HG02798 (cell line): ENCODE measurements at regions not wholly inside any gene's neighbourhood (a gene's known extent, or its start where the extent isn't known, plus 50 kb on each side); places are given as distances from the start of the nearest gene placed in this dataset.

ENCODE experiments used
- ATAC-seq: cut with Tn5 transposase; IDR thresholded peaks from one replicate; pipeline ENCODE4 v1.9.1; 2021; ENCODE audit warnings: mild to moderate bottlenecking; ENCODE audit not compliant: unreplicated experiment, poor library complexity

DNA sequence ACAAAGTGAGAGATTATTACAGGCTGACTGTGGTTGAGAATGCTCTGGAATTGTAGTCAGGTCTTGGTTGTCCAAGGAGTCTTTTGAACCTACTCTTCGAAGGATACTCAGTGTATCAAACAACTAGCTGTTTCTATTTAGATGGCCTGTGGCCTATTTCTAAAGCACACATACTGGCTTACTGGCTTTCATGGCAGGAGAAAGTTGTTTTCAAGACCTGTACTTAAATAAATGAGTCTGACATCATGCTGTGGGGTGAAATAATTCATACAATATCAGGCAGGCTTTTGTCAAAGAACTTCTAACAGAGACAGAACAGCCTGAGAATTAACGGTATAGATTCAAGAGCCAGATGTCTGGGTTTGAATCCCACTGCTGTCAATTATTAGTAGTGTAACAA, 316.7 kb upstream of the SEMA6D start:
- no peak for ATAC-seq

DNA sequence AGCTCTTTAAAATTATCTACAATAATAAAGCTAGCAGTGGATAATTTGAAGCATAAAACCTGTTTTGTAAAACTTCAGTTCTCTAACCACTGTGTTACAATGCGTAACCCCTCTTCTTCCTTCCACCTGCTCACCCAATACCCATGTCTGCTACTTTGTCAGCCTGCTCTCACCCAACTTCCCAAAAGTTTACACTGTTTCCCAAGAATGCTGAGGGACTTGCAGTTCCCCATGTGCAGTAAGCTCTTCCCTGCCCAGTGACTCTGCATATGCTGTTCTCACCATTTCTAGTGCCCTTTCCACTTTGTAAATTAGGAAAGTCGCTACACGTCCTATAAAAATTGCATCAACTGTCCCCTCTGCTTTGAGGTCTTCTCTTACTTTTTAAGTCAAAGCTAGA, 315.9 kb upstream of the SEMA6D start:
- ATAC-seq = no peak

DNA sequence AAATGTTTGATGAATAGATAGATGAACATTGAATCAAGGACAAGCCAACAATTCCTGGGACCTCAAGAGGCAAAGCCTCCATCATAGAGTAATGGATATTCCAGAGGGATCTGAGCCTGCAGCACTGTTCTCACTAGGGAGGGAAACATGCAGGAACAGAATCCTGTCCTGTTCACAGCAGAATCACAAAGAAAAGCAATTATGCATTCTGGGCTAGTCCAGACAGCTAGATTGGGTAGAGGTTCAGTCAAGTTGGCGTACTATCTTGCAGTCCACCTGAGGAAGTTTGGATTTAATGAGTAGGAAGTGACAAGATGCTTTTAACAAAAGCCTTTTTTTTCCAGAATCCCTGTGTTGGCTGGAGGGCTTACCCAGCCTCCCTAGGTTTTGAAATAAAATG, 314.5 kb upstream of the SEMA6D start:
- no peak for ATAC-seq

DNA sequence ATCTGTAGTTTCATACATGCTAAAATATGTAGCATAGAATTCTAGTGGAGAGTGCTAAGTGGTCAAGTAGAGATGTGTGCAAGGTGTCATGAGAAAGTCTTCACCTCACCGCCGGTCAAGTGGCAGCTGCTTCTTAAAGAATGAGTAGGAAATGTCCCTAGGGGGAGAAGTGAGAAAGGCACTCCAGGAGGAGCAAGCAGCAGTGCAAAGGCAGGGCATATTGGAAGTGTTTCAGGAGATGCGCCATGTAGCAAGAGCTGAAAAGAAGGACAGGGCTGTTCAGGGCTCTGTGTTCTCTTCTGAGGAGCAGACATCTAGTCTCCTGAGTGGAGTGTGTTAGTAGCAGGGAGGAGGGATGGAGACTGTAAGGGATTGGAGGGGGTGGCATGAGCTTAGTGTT, 312.4 kb upstream of the SEMA6D start:
- no peak for ATAC-seq

DNA sequence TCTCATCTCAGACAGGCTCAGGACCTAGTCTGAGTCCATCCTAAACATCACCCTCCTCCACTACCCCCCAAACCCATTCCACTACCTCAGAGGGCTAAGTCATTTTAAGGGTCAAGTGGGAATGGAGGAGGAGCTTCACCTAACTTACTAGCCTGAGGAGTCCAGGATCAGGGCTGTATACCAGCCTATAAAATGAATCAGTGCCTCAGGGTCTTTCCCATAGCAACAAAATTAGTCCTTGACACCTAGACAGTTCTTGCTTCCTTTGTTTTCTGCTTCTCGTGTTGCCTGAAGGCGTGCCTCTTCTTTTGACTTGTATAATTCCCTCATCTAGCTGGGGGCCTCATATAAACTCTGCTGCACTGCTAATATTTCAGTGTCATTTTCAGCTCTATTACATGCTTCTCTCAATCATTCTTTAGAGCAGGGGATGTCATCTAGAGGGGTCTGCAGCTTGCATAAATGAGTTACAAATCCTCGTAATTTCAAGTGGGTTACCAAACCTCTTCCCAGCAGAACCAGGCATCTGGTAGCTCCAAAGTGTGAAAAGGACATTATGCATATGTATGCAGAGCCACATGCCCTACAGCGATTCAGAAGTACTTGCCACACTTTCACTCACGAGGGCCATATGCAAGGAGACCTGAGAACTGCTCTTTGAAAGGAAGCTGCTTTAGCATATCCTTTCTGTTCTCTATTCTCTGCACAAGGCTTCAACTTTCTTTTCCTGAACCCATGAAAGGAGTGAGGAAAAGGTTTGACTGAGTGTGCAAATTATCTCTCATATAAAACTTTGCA, 311.7 kb upstream of the SEMA6D start:
- ATAC-seq = no peak

DNA sequence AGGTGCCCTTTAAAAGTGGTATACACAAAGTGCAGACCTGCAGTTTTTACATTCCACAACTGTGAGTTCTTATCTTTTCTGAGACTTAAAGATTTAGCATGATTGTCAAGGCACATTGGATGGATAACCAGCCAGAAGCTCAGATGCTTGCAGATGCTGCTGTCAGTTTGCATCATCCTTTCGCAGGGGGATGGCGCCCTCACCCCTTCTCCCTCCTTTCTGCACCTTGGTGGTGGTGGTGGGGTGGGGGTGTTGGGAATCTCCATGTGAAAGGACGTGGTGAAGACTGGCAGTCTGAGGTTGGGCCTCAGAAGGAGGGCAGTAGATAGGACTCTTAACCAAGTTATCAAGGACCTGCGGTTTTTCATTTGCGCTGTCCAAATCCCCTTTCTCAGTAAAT, 309.6 kb upstream of the SEMA6D start:
- ATAC-seq = no peak

DNA sequence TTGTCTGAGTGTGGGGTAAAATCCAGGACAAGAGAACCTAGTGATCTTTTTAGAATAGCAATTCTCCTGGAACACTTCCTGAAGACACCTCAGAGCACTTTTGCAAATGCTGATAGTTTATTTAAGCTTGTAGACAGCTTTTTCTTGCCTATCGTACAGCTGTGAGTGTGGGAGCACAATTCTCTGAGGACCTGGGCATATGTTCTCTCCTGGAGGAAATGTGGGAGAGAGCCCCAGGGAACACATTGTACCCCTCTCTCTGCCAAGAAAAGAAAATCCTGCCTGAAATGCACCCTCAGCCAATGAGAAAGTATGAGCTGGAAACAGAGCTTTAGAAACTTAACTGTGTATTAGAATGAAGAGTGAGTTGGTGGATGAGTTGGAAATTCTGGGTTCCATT, 308.3 kb upstream of the SEMA6D start:
- ATAC-seq = no peak

DNA sequence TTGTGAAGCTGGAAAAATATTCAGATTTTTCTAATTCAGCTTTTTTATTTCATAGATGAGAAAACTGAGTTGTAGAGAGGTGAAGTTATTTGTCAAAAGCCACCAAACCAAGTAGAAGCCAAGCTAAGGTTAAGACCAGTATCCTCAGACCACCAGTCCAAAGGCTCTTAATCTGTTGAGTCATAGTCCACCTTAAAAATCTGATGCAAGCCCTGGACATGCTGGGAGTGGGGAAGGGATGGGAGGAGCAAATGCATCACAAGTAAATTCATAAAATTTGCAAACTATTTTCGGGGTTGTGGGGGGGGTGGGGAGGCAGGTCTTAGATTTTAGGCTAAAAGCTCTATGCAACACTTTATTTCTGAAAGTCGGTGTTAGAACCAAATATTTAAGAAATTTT, 307.7 kb upstream of the SEMA6D start:
- no peak for ATAC-seq

DNA sequence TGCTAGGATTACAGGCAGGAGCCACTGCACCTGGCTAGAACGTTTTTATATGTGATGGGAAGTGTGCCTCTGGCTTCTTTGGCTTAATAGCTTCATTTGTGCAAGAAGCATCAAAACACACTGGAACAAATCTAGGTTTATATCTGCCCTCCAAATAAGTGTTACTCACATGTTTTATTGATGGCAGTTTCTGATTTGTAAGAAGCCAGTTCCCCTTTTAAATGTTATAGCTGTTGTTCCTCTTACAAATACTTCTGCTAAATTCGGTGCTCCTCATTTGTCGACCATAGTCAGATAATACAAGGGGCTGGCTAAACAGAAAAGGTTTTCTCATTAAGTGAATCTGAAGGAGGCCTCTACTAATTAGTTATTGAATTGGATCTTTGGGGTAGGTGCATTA, 307.1 kb upstream of the SEMA6D start:
- no peak for ATAC-seq

DNA sequence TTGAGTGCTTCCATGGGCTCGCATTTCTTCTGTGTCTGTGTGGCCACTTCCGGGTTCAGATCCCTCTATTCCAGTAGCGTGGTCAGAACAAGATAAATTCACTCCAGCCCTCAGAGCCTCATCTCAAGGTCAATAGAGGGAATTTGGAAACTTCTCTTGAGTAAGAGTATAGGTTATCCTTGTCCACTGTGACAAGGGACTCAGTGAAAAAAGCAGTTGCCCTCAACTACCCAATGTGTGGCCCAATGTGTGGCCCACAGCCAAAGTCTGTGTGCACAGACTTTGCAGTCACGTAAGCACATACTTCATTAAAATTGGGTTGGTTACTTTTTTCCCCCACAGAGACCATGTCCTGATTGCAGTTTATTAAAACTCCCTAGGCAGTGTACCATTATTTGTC, 305.6 kb upstream of the SEMA6D start:
- no peak for ATAC-seq

DNA sequence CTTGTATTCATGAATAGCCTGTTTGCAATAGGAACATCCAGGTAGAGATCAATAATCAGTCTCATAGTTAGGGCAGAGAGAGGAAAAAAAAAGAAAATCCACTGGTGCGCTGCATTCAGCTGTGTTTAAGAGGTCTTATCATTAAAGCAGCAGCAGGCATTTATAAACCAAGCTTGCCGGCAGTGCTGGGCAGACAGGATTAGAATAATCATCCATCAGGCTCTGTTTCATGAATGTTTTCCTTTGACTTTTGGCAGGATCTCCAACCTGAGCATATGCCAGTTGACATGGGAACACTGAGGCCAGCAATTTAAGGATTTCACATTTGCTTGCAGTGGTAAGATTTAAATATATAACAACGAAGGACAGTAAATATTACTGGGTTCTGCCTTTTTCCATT, 305.2 kb upstream of the SEMA6D start:
- no peak for ATAC-seq

DNA sequence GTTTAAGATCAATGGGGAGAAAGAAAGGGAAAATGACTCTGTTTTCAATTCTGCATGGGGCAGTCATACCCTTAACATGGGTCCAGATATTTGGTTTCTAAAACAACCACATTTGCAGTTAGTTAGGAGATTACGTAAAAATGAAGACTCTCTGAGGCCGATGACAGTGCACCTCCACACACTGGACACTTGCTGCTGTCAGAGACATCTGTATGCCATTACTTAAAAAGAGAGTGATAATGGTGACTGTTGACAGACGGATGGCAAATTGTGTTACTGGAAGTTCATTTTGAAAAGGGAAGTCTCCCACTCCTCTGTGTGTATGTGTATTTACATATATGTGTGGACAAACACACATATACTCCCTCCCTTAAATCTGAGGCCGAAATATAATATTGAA, 304.5 kb upstream of the SEMA6D start:
- ATAC-seq = no peak

DNA sequence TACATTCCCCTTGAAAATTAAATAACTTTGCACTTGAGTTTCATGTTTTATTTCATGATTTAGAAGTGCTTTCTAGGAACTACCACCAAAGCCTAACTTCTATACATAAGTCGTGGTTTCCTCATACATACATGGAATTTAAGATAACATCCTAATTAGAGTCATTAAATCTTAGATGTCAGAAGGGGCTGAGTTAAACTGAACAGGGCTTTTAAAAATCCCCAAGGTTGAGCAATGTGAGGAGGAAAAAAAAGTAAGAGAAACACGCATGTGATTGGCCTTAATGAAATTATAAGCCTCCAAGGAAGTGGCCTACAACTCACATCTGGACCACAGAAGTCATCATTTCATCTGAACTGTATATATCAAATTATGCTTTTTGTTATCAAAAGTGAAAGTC, 303.1 kb upstream of the SEMA6D start:
- no peak for ATAC-seq

DNA sequence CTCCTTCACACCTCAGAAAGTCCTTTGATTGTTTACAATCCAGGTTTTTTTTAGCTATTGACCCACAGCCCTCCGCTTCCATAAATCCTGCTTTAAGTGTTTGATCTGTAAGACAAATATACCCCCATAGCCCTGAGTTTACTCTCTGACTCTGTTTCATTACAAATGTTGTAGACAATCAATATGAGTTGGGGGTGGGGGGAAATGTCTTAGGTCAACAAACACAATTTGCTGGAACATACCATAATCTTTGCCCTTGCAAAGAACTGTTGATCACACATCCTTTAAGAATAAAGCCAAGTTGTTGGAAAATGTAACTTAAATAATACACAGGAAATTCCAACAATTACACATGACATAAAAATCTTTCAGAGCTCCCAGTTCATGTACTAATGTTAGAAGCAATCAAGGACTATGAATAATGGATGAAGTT, 301.8 kb upstream of the SEMA6D start:
- no peak for ATAC-seq

DNA sequence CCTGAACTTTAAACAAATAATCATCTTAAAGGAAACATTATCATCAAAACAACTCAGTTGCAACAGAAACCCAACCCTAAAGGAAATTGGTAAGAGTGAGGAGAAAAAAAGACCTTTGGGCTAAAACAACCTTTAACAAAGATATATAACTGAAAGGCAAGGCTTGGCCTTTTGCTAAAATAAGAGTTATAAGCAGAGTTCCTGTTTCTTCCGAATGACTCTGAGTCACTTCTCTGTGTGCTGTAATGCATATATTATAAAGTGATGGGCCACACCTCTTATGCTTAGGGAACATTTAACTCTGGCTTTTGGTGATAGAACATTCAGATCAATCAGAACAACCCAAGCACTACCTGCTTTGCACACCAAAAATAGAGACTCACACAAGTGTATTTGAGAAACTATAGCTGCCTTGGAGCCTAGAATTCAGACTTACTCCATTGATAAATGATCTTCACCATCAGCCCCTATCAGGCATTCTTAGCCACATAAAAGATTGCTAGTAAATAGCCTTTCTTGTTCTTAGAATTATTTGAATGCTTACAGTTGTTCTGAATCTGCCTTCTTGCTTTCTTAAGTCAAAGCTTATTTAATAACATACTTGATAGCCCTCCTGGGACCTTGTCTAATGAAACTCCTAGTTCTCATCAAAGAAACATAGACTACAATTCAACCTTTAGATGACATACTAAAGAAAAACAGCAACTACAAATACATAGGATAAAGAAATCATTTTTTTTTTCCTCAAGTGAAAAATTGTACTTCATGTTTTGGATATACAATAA, 294.2 kb upstream of the SEMA6D start:
- no peak for ATAC-seq

DNA sequence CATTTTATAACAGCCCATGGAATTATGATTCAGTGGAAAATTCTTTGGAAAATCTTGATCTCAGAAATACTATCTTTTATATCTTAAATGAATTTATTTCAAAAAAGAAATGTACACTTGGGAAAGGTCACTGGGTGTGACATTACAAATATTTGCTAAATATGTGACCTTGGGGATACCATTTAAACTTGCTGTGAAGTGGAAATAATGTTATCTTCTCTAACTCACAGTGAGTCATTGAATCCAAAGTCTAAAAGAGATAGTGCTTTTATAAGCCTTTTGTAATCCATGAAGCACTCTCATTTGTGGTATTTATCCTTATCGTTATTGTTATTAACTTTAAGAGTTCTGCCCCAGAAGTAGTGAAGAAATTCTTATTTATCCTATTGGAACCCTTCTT, 289.8 kb upstream of the SEMA6D start:
- no peak for ATAC-seq

DNA sequence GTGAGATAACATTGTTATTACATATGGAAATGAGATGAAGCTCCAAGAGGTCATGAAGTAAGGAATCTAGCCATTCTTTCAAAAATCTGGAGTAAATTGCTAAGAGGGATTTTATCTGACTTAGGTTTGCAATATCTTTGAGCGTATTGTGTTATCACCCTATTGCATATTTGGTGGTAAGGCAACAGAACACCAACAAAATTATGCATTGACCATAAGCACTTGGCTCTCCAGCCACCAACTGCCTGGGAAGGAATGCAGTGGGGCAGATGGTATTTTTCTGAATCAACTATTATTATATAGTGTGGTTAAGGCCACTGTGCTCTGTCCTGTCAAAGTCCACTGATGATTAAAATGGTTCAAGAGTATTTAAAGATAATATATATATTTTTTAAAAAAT, 287.9 kb upstream of the SEMA6D start:
- no peak for ATAC-seq

DNA sequence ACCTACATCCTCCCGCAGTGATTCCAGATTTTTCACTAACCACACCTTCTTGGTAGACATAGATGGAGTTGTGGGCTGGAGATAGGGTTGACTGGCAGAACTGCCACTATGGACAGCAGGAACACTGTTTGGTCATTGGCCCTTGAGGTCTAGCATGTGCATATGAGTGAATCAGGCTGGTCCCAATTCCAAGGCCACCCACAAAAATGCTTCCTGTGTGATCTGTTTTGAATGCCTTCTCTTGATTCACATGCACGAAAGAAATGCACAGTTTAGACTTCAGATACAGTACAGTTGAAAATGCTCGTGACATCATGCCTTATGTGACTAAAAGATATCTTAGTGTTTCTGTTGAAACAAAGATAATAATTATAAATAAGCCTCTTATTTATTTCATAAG, 285.8 kb upstream of the SEMA6D start:
- no peak for ATAC-seq

DNA sequence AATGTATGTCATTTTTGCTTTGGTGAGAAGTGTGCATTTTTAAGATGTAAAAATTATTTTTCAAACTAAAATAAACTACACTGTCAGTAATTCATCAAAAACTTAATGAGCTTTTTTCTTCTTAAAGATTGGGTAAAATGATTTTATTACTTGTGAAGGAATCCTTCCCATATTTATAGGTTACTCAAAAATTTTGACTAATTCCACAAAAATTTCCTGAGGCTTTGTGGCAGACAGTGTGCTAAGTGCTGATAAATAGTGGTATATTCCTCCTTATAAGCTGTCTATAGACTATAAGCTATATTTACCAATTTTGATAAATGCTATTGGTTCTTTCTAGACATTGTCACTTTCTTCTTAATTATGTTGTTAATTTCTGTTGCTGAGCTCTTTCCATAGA, 284.5 kb upstream of the SEMA6D start:
- no peak for ATAC-seq

DNA sequence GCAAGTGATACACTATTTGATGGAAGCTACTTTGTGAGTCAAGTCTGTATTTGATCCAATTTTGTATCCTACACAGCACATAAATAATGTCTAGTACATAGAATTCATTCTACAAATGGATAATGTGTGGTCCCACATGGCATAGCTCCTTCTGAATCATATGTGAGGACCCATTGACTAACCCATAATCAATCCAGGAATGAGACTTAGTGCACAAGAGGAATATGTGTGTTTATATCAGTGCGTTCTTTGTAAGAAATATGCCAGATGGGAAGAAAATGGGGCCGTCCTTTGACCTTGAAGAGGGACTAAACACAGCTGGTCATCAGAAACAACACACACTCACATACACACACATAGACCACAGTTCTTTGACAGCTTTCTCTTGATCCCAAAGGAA, 282.7 kb upstream of the SEMA6D start:
- no peak for ATAC-seq

DNA sequence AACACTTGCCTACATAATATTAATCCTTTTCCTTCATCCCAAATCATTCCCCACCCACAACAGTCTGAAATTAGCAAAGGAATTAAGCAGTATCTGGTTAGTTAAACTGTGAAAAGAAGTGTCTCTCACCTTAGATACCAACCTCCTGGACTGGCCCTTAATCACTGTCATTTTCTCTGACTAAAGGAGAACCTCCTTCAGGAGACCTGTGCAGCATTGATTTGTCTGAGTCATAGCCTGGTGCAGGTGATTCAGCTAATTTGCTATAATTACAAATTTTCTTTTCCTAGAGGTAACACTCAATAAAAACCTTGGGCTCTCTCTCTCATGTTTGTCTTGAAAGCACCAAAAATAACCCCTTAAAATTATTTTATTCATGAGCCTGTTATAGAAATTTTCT, 279.8 kb upstream of the SEMA6D start:
- no peak for ATAC-seq
